HCT116 (cell line): ENCODE measurements at regions not wholly inside any gene's neighbourhood (a gene's known extent, or its start where the extent isn't known, plus 50 kb on each side); places are given as distances from the start of the nearest gene placed in this dataset.

ENCODE experiments used
- ATAC-seq: fragments of 200-7000 bp; cut with Tn5 transposase; 2 replicates; pipeline ENCODE4 v1.9.1; 2020; ENCODE audit warnings: mild to moderate bottlenecking, moderate library complexity
- BruUV-seq: library from RNA; stranded (reverse); fragments of 400-500 nt; replicated peaks from 2 replicates; lab custom pipeline; 2021; lab: Mats Ljungman, UMichigan
- CTCF ChIA-PET: fragments of 300-600 bp; sonication (Branson Sonifier 250); formaldehyde crosslinking; loops from one replicate; lab custom pipeline; 2021; ENCODE audit warnings: antibody characterized with exemption; lab: Charles Lee
- POLR2A ChIA-PET: fragments of 300-600, 350-600 bp; sonication (Branson Sonifier 250); formaldehyde crosslinking; loops from one replicate; lab custom pipeline; 2021; ENCODE audit warnings: antibody characterized with exemption; lab: Charles Lee
- RAD21 ChIA-PET, 2 experiments: fragments of 300-600 bp; sonication (Branson Sonifier 250); formaldehyde crosslinking; loops; one replicate each; lab custom pipeline; 2023; ENCODE audit warnings: low total read pairs in 2 of 2; ENCODE audit not compliant: uncharacterized antibody in 2 of 2, unreplicated experiment in 2 of 2, low non-redundant PET in 1 of 2; lab: Charles Lee
- DNase-seq: peaks from one replicate; pipeline ENCODE4 v3.0.0-alpha.2; 2010; ENCODE audit warnings: low read depth, low spot score
- H2AFZ ChIP-seq: fragments of 200-600 bp; shearing (Covaris generic), sonication (generic); 2 replicates; pipeline ENCODE4 v1.6.1; 2017; ENCODE audit warnings: low read depth, mixed run types, mixed read lengths, antibody characterized with exemption, low read length; ENCODE audit not compliant: poor library complexity, severe bottlenecking
- H3K27ac ChIP-seq: 2 replicates; pipeline ENCODE4 v1.5.1; 2012; ENCODE audit warnings: low read depth, low read length
- H3K27me3 ChIP-seq: fragments of 200-600 bp; sonication (generic); 2 replicates; pipeline ENCODE4 v1.6.1; 2016; ENCODE audit warnings: mixed run types, low read length, mixed read lengths; ENCODE audit not compliant: insufficient read depth
- H3K36me3 ChIP-seq, 2 experiments: fragments of 200-500 bp in 1 of 2; fragments of 200-600 bp in 1 of 2; sonication (Bioruptor generic) in 1 of 2; sonication (generic) in 1 of 2; 2 replicates each; pipeline versions ENCODE4 v1.5.1 to v1.6.1; 2014 to 2016; ENCODE audit warnings: low read length in 2 of 2, inconsistent platforms in 1 of 2, mixed read lengths in 1 of 2, mixed run types in 1 of 2; ENCODE audit not compliant: insufficient read depth in 2 of 2, control insufficient read depth in 1 of 2
- H3K4me1 ChIP-seq, 2 experiments: fragments of 200-600 bp in 1 of 2; sonication (generic) in 1 of 2; 2 replicates each; pipeline versions ENCODE4 v1.5.1 to v1.6.1; 2012 to 2017; ENCODE audit warnings: low read length in 2 of 2, inconsistent platforms in 1 of 2, mild to moderate bottlenecking in 1 of 2, mixed read lengths in 1 of 2, mixed run types in 1 of 2, moderate library complexity in 1 of 2; ENCODE audit not compliant: insufficient read depth in 2 of 2, control insufficient read depth in 1 of 2
- H3K4me2 ChIP-seq: fragments of 200-600 bp; sonication (generic); 2 replicates; pipeline ENCODE4 v1.6.1; 2017; ENCODE audit warnings: mixed run types, low read length, mixed read lengths
- H3K4me3 ChIP-seq, 2 experiments: fragments of 200-600 bp in 1 of 2; sonication (generic) in 1 of 2; replicated peaks in 1 of 2; 2 replicates each; pipeline ENCODE4 v1.5.1; 2011 to 2016; ENCODE audit warnings: low read length in 2 of 2, control low read depth in 1 of 2, low read depth in 1 of 2, mild to moderate bottlenecking in 1 of 2, mixed read lengths in 1 of 2, mixed run types in 1 of 2
- H3K79me2 ChIP-seq: fragments of 200-600 bp; sonication (generic); 2 replicates; pipeline ENCODE4 v1.6.1; 2017; ENCODE audit warnings: mild to moderate bottlenecking, mixed run types, low read length, moderate library complexity, mixed read lengths; ENCODE audit not compliant: insufficient read depth
- H3K9ac ChIP-seq: fragments of 200-600 bp; sonication (generic); 2 replicates; pipeline ENCODE4 v1.6.1; 2016; ENCODE audit warnings: low read length, mixed read lengths
- H3K9me2 ChIP-seq: fragments of 200-600 bp; sonication (generic), shearing (Covaris generic); 2 replicates; pipeline ENCODE4 v1.6.1; 2017; ENCODE audit warnings: mixed run types, mild to moderate bottlenecking, moderate library complexity; ENCODE audit not compliant: insufficient read depth
- H3K9me3 ChIP-seq, 2 experiments: fragments of 200-500 bp in 1 of 2; fragments of 200-600 bp in 1 of 2; sonication (Bioruptor generic) in 1 of 2; sonication (generic) in 1 of 2; 2 replicates each; pipeline ENCODE4 v1.6.1; 2014 to 2017; ENCODE audit warnings: low read length in 2 of 2, mixed read lengths in 2 of 2, inconsistent platforms in 1 of 2, low read depth in 1 of 2, mild to moderate bottlenecking in 1 of 2, mixed run types in 1 of 2, moderate library complexity in 1 of 2; ENCODE audit not compliant: control insufficient read depth in 1 of 2, insufficient read depth in 1 of 2
- H4K20me1 ChIP-seq: fragments of 200-600 bp; sonication (generic), shearing (Covaris generic); 2 replicates; pipeline ENCODE4 v1.6.1; 2017; ENCODE audit warnings: mixed run types, mild to moderate bottlenecking, moderate library complexity; ENCODE audit not compliant: insufficient read depth
- CEBPB ChIP-seq: IDR thresholded peaks from 2 replicates; pipeline ENCODE4 v1.6.1; 2012; ENCODE audit warnings: low read depth
- EZH2 ChIP-seq: fragments of 200-600 bp; sonication (generic); IDR thresholded peaks from 2 replicates; pipeline ENCODE4 v1.6.1; 2017; ENCODE audit warnings: antibody characterized with exemption, mixed run types
- POLR2A ChIP-seq: IDR thresholded peaks from 2 replicates; pipeline ENCODE4 v1.7.0; 2011; ENCODE audit warnings: borderline replicate concordance; ENCODE audit not compliant: insufficient read depth, insufficient read length; ENCODE audit errors: extremely low read depth
- POLR2AphosphoS5 ChIP-seq: IDR thresholded peaks from 2 replicates; pipeline ENCODE4 v1.6.1; 2011; ENCODE audit warnings: mild to moderate bottlenecking, low read depth, low read length, moderate library complexity
- SIN3A ChIP-seq: IDR thresholded peaks from 2 replicates; pipeline ENCODE4 v1.6.1; 2012; ENCODE audit warnings: low read depth
- SRF ChIP-seq: IDR thresholded peaks from 2 replicates; pipeline ENCODE4 v1.6.1; 2012; ENCODE audit warnings: low read depth
- TCF7L2 ChIP-seq: IDR thresholded peaks from 2 replicates; pipeline ENCODE4 v1.7.0; 2011; ENCODE audit warnings: borderline replicate concordance, inconsistent platforms; ENCODE audit not compliant: insufficient read depth, insufficient read length; ENCODE audit errors: extremely low read depth
- YY1 ChIP-seq: IDR thresholded peaks from 2 replicates; pipeline ENCODE4 v1.6.1; 2011; ENCODE audit warnings: low read length, low read depth, moderate library complexity, mild to moderate bottlenecking; ENCODE audit not compliant: insufficient replicate concordance; ENCODE audit errors: extremely low read depth
- ZBTB33 ChIP-seq: IDR thresholded peaks from 2 replicates; pipeline ENCODE4 v1.6.1; 2011; ENCODE audit warnings: mild to moderate bottlenecking, low read length, moderate library complexity; ENCODE audit not compliant: insufficient replicate concordance; ENCODE audit errors: extremely low read depth
- intact Hi-C: fragments of 100-400 bp; cut with micrococcal nuclease; formaldehyde crosslinking; loops from 2 replicates; pipeline ENCODE4 v1.10.0; 2022
- TF ChIP-seq, protein P1 (sequence below), 3 experiments: fragments of 200-600 bp in 1 of 3; sonication (generic) in 1 of 3; IDR thresholded peaks in 2 of 3; conservative IDR thresholded peaks in 1 of 3; 2 replicates each; pipeline ENCODE4 v1.5.1; 2012 to 2017; ENCODE audit warnings: low read depth in 2 of 3, low read length in 2 of 3, antibody characterized with exemption in 1 of 3, borderline replicate concordance in 1 of 3, control low read depth in 1 of 3, mild to moderate bottlenecking in 1 of 3, mixed read lengths in 1 of 3, mixed run types in 1 of 3, moderate library complexity in 1 of 3; ENCODE audit not compliant: insufficient read depth in 1 of 3
- TF ChIP-seq, protein P2 (sequence below): IDR thresholded peaks from 2 replicates; pipeline ENCODE4 v1.6.1; 2012; ENCODE audit warnings: low read depth
- TF ChIP-seq, protein P3 (sequence below): IDR thresholded peaks from 2 replicates; pipeline ENCODE4 v1.6.1; 2012

DNA sequence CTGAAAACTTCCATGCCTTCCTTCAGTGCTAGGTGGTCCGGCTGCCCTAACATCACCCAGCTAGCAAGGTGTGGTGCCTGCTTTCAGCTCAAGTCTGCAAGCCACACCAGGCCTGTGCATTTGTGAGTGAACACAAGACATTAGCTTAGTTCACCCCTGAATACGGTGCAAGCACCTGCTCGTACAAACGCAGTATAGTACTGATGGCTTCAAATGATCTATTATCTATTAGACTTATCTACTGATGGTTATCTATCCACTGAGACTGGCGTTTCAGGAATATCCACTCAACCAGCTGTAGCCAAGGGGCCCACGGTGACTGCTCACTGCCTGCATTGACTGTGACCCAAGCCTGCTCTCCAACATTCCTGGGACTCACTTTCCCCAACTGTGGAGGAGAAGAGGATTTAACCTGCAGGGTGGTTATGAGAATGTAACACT, 155.9 kb downstream of the SHOX start:
- H3K9me2 ChIP-seq: no peaks in the 10 kb centered on the region
- H3K9ac ChIP-seq: no peak overlapping the region
- H3K27ac ChIP-seq: no peak overlapping the region
- H3K4me2 ChIP-seq: no peak overlapping the region
- H3K4me3 ChIP-seq: no peak overlapping the region
- TF ChIP-seq SIN3A (no peak), EZH2 (no peak), SRF (no peak), POLR2AphosphoS5 (no peak), CEBPB (no peak), ZBTB33 (no peak), POLR2A (no peak), YY1 (no peak), TCF7L2 (no peak)
- TF ChIP-seq, protein P1, sequence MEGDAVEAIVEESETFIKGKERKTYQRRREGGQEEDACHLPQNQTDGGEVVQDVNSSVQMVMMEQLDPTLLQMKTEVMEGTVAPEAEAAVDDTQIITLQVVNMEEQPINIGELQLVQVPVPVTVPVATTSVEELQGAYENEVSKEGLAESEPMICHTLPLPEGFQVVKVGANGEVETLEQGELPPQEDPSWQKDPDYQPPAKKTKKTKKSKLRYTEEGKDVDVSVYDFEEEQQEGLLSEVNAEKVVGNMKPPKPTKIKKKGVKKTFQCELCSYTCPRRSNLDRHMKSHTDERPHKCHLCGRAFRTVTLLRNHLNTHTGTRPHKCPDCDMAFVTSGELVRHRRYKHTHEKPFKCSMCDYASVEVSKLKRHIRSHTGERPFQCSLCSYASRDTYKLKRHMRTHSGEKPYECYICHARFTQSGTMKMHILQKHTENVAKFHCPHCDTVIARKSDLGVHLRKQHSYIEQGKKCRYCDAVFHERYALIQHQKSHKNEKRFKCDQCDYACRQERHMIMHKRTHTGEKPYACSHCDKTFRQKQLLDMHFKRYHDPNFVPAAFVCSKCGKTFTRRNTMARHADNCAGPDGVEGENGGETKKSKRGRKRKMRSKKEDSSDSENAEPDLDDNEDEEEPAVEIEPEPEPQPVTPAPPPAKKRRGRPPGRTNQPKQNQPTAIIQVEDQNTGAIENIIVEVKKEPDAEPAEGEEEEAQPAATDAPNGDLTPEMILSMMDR (IDR thresholded peaks at IDR 0.05 in 2 of 3, conservative IDR thresholded peaks at IDR 0.05 in 1 of 3; ENCODE audit: borderline replicate concordance in 1 of 3, insufficient read depth in 1 of 3, low read depth in 2 of 3, low read length in 2 of 3): no peak
- TF ChIP-seq, protein P2, sequence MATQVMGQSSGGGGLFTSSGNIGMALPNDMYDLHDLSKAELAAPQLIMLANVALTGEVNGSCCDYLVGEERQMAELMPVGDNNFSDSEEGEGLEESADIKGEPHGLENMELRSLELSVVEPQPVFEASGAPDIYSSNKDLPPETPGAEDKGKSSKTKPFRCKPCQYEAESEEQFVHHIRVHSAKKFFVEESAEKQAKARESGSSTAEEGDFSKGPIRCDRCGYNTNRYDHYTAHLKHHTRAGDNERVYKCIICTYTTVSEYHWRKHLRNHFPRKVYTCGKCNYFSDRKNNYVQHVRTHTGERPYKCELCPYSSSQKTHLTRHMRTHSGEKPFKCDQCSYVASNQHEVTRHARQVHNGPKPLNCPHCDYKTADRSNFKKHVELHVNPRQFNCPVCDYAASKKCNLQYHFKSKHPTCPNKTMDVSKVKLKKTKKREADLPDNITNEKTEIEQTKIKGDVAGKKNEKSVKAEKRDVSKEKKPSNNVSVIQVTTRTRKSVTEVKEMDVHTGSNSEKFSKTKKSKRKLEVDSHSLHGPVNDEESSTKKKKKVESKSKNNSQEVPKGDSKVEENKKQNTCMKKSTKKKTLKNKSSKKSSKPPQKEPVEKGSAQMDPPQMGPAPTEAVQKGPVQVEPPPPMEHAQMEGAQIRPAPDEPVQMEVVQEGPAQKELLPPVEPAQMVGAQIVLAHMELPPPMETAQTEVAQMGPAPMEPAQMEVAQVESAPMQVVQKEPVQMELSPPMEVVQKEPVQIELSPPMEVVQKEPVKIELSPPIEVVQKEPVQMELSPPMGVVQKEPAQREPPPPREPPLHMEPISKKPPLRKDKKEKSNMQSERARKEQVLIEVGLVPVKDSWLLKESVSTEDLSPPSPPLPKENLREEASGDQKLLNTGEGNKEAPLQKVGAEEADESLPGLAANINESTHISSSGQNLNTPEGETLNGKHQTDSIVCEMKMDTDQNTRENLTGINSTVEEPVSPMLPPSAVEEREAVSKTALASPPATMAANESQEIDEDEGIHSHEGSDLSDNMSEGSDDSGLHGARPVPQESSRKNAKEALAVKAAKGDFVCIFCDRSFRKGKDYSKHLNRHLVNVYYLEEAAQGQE: no peak
- TF ChIP-seq, protein P3, sequence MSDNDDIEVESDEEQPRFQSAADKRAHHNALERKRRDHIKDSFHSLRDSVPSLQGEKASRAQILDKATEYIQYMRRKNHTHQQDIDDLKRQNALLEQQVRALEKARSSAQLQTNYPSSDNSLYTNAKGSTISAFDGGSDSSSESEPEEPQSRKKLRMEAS: no peak
- CTCF ChIA-PET: no interaction called here
- DNase-seq: no peak
- POLR2A ChIA-PET: no interaction called here
- no TSS peak for BruUV-seq
- RAD21 ChIA-PET: no interaction called here
- no peaks in the 10 kb centered on the region for H3K79me2 ChIP-seq
- no peak for ATAC-seq
- H2AFZ ChIP-seq: no peak overlapping the region
- no peaks in the 10 kb centered on the region for H3K36me3 ChIP-seq
- H3K27me3 ChIP-seq: no peaks in the 10 kb centered on the region
- intact Hi-C loops: no loop called here
- H3K9me3 ChIP-seq: no peaks in the 10 kb centered on the region
- H3K4me1 ChIP-seq: no peaks in the 10 kb centered on the region
- no peaks in the 10 kb centered on the region for H4K20me1 ChIP-seq
